MCF 10A (cell line): ENCODE measurements at regions not wholly inside any gene's neighbourhood (a gene's known extent, or its start where the extent isn't known, plus 50 kb on each side); places are given as distances from the start of the nearest gene placed in this dataset.

ENCODE experiments used
- BruUV-seq: library from RNA; stranded (reverse); fragments of 400-500 nt; replicated peaks from 2 replicates; lab custom pipeline; 2021; lab: Mats Ljungman, UMichigan
- CTCF ChIA-PET: fragments of 300-600 bp; sonication (Branson Sonifier 250); formaldehyde crosslinking; extraction: SDS; loops from one replicate; lab custom pipeline; 2021; ENCODE audit warnings: antibody characterized with exemption, inconsistent platforms; lab: Yijun Ruan, JAX
- POLR2A ChIA-PET: fragments of 300-600, 350-650 bp; sonication (Branson Sonifier 250); formaldehyde crosslinking; extraction: SDS; loops from one replicate; lab custom pipeline; 2020; ENCODE audit warnings: antibody characterized with exemption, inconsistent platforms; lab: Yijun Ruan, JAX
- DNase-seq: peaks from one replicate; pipeline ENCODE4 v3.0.0-alpha.2; 2018; ENCODE audit not compliant: unreplicated experiment
- H3K27ac Mint-ChIP-seq: one replicate; pipeline ENCODE4 v1.8.0; 2022; ENCODE audit warnings: mild to moderate bottlenecking, low read depth, mixed read lengths; ENCODE audit not compliant: unreplicated experiment
- H3K27me3 Mint-ChIP-seq: one replicate; pipeline ENCODE4 v1.8.0; 2022; ENCODE audit warnings: mixed read lengths; ENCODE audit not compliant: insufficient read depth, unreplicated experiment
- H3K36me3 Mint-ChIP-seq: one replicate; pipeline ENCODE4 v1.8.0; 2022; ENCODE audit warnings: mild to moderate bottlenecking, moderate library complexity, mixed read lengths; ENCODE audit not compliant: insufficient read depth, unreplicated experiment
- H3K4me1 Mint-ChIP-seq: one replicate; pipeline ENCODE4 v1.8.0; 2022; ENCODE audit warnings: mixed read lengths; ENCODE audit not compliant: insufficient read depth, unreplicated experiment
- H3K4me3 Mint-ChIP-seq: one replicate; pipeline ENCODE4 v1.8.0; 2022; ENCODE audit warnings: mild to moderate bottlenecking, moderate library complexity, mixed read lengths; ENCODE audit not compliant: unreplicated experiment
- H3K9me3 Mint-ChIP-seq: one replicate; pipeline ENCODE4 v1.8.0; 2022; ENCODE audit warnings: mixed read lengths; ENCODE audit not compliant: unreplicated experiment
- intact Hi-C: fragments of 100-400 bp; cut with micrococcal nuclease; formaldehyde crosslinking; loops from 2 replicates; pipeline ENCODE4 v1.14.1; 2022
- TF ChIP-seq, protein P1 (sequence below): fragments of 200-600 bp; IDR thresholded peaks from one replicate; pipeline ENCODE4 v1.8.0; 2022; ENCODE audit warnings: antibody characterized with exemption, mild to moderate bottlenecking; ENCODE audit not compliant: unreplicated experiment

DNA sequence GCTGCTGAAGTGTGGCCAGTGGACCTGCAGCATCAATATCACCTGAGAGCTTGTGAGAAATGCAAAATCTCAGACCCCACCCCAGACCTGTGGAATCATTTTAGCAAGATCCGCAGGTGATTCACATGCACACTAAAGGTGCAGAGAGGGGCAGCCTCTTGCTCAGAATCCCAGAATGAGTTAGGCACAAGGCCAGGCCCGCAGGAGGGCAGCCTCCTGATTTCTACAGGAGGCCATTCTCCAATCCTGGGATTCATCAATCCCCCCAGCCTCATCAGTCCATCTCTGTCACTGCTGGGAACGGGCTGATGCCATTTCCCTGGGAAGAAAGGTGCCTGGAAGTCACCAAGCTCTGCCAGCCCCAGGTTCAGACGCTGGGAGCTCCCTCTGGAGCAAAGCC is 63.0 kb upstream of the GPR26 start:
- Mint-ChIP-seq H3K27me3 (peaks cover 67% of the 10 kb centered on the region), H3K27ac (no peak overlapping the region), H3K4me3 (no peak overlapping the region), H3K9me3 (no peaks in the 10 kb centered on the region), H3K36me3 (no peaks in the 10 kb centered on the region), H3K4me1 (no peaks in the 10 kb centered on the region)
- TF ChIP-seq, protein P1, sequence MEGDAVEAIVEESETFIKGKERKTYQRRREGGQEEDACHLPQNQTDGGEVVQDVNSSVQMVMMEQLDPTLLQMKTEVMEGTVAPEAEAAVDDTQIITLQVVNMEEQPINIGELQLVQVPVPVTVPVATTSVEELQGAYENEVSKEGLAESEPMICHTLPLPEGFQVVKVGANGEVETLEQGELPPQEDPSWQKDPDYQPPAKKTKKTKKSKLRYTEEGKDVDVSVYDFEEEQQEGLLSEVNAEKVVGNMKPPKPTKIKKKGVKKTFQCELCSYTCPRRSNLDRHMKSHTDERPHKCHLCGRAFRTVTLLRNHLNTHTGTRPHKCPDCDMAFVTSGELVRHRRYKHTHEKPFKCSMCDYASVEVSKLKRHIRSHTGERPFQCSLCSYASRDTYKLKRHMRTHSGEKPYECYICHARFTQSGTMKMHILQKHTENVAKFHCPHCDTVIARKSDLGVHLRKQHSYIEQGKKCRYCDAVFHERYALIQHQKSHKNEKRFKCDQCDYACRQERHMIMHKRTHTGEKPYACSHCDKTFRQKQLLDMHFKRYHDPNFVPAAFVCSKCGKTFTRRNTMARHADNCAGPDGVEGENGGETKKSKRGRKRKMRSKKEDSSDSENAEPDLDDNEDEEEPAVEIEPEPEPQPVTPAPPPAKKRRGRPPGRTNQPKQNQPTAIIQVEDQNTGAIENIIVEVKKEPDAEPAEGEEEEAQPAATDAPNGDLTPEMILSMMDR, result no peak
- intact Hi-C loops, result no loop called here
- no peak for DNase-seq
- no TSS peak for BruUV-seq
- POLR2A ChIA-PET, result interaction anchor here (0.9 kb wide), 1 partner anchor 10 kb away, joined by 3 read pairs; no protein-coding TSS in a partner anchor
- CTCF ChIA-PET, result interaction anchor here (0.5 to 0.8 kb wide), 3 partner anchors 13 to 362 kb away, joined by 3 read pairs; no protein-coding TSS in a partner anchor

DNA sequence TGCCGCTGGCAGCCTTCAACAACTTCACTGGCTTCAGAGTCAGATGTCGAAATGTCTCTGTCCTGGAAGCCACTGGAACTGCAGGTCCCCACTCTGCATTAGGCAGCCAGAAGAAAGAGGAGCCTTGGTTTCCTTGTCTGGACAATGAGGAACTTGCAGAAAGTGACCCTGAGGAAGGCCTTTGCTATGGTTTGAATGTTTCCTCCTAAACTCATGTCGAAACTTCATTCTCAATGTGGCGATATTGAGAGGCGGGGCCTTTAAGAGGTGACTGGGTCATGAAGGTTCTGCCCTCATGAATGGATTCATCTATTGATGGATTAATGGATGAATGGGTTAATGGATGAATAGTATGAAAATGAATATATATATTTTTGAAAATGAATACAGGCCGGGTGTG is 61.6 kb upstream of the GPR26 start:
- intact Hi-C loops, result no loop called here
- no peaks in the 10 kb centered on the region for H3K9me3 Mint-ChIP-seq
- no peak overlapping the region for H3K27ac Mint-ChIP-seq
- H3K36me3 Mint-ChIP-seq, result no peaks in the 10 kb centered on the region
- H3K27me3 Mint-ChIP-seq, result peaks cover 70% of the 10 kb centered on the region
- CTCF ChIA-PET, result no interaction called here
- DNase-seq, result no peak
- POLR2A ChIA-PET, result no interaction called here
- H3K4me1 Mint-ChIP-seq, result no peaks in the 10 kb centered on the region
- TF ChIP-seq, protein P1, result no peak
- H3K4me3 Mint-ChIP-seq, result no peak overlapping the region
- no TSS peak for BruUV-seq

DNA sequence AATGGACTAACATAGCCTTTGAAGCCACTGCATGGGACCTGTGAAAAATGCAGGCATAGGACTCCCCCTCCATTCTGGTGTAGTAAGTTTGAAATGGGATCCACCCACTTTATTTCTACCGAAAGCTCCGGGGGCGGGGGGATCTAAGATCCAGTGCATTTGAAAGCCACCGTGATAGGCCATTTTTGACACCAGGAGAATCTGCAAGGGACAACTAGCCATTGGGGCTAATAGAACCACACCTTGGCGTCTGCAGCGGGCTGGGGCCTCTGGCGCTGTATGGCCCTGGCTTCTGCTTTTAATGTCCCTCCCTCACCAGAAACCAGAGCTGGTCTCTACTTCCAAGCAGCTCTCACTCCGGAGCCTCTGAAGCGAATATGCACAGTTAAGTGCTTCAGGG is 60.1 kb upstream of the GPR26 start:
- H3K36me3 Mint-ChIP-seq, result no peaks in the 10 kb centered on the region
- no TSS peak for BruUV-seq
- ChIA-PET CTCF (interaction anchor here (0.7 to 0.8 kb wide), 2 partner anchors 17 to 24 kb away, joined by 3 to 4 read pairs; no protein-coding TSS in a partner anchor), POLR2A (interaction anchor here (0.7 kb wide), 1 partner anchor 390 kb away, joined by 3 read pairs; no protein-coding TSS in a partner anchor)
- no peaks in the 10 kb centered on the region for H3K4me1 Mint-ChIP-seq
- no peak overlapping the region for H3K27ac Mint-ChIP-seq
- no peak for DNase-seq
- intact Hi-C loops, result no loop called here
- H3K4me3 Mint-ChIP-seq, result no peak overlapping the region
- H3K27me3 Mint-ChIP-seq, result peaks cover 65% of the 10 kb centered on the region
- no peaks in the 10 kb centered on the region for H3K9me3 Mint-ChIP-seq
- TF ChIP-seq, protein P1, result no peak

DNA sequence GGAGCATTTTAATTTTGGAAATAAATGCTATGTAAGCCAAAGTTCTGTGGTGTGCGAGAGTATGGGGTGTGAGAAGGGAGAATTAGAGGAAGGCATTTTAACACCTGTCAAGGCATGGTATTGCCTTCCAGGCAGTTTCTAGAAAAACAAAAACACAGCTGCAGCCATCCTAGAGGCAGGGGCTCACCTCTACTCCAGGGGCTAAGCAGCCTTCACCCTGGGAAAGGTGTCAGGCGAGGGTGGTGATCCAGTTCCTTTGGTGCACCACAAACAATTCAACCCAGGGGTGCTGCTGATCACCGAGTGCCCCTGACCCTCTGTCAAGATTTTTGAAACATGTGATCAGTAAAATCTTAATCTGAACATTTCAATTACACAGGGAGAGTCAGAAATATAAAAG is 59.2 kb upstream of the GPR26 start:
- no peak overlapping the region for H3K27ac Mint-ChIP-seq
- DNase-seq, result no peak
- POLR2A ChIA-PET, result interaction anchor here (0.8 kb wide), 1 partner anchor 20 kb away, joined by 3 read pairs; no protein-coding TSS in a partner anchor

More for the DNA sequence above, 59.2 kb upstream of the GPR26 start:
- H3K36me3 Mint-ChIP-seq, result no peaks in the 10 kb centered on the region
- intact Hi-C loops, result no loop called here
- H3K4me1 Mint-ChIP-seq, result no peaks in the 10 kb centered on the region
- TF ChIP-seq, protein P1, result no peak
- no peaks in the 10 kb centered on the region for H3K9me3 Mint-ChIP-seq
- H3K4me3 Mint-ChIP-seq, result no peak overlapping the region
- no TSS peak for BruUV-seq
- CTCF ChIA-PET, result interaction anchor here (0.7 to 1.4 kb wide), 4 partner anchors 18 to 34 kb away, joined by 3 to 6 read pairs (median 4); no protein-coding TSS in a partner anchor
- peaks cover 65% of the 10 kb centered on the region for H3K27me3 Mint-ChIP-seq
